ENCODE measurements at regions not wholly inside any gene's neighbourhood (a gene's known extent, or its start where the extent isn't known, plus 50 kb on each side); places are given as distances from the start of the nearest gene placed in this dataset.

DNA sequence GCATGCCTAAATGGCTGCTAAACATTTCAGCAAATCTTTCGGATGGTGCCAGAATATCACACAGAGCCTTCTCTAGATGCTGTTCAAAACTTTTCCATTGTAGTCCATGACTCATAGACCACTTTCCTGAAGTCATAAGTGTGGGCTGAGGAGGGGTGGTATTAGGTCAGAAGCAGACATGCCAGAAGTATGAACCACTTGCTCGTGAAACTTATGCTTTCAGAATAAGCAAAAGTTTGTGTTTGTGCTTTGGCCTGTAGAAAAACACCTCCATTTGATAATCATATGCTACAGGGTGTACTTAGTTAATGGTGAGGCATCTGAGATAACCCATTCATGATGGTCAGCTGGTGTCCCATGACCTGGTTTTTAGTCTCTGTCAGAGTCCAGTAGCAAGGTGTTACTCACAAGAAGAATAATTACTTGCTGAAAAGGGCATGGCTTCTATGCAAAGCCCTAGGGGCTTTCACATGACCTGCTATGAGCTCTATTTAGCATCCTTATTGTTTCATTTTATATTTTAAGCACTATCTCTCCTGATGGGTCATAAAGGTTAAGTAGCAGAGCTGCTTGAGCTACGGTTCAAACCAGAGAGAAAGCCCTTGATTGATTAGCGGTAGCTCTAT lies 183.1 kb upstream of the IVNS1ABP start:
- TF ChIP-seq, protein P1, sequence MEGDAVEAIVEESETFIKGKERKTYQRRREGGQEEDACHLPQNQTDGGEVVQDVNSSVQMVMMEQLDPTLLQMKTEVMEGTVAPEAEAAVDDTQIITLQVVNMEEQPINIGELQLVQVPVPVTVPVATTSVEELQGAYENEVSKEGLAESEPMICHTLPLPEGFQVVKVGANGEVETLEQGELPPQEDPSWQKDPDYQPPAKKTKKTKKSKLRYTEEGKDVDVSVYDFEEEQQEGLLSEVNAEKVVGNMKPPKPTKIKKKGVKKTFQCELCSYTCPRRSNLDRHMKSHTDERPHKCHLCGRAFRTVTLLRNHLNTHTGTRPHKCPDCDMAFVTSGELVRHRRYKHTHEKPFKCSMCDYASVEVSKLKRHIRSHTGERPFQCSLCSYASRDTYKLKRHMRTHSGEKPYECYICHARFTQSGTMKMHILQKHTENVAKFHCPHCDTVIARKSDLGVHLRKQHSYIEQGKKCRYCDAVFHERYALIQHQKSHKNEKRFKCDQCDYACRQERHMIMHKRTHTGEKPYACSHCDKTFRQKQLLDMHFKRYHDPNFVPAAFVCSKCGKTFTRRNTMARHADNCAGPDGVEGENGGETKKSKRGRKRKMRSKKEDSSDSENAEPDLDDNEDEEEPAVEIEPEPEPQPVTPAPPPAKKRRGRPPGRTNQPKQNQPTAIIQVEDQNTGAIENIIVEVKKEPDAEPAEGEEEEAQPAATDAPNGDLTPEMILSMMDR (IDR thresholded peaks at IDR 0.05): no peak
- TF ChIP-seq POLR2A (IDR thresholded peaks at IDR 0.05): no peak
- TF ChIP-seq EP300 (IDR thresholded peaks at IDR 0.05): no peak
